ENCODE measurements at regions not wholly inside any gene's neighbourhood (a gene's known extent, or its start where the extent isn't known, plus 50 kb on each side); places are given as distances from the start of the nearest gene placed in this dataset.
A peak's percentile ranks its signal among the peaks of the same experiment; 100 is the strongest.

- no peak overlapping the region for H2AFZ ChIP-seq (ENCODE audit: low read length)
Observed at GRCh38 chr4:124055336-124055735, 657.2 kb downstream of the ANKRD50 start.

GRCh38 chr4:124055896-124056295 is 656.6 kb downstream of the ANKRD50 start:
- Histone ChIP-seq H2AFZ (ENCODE audit: low read length) (no peak overlapping the region), H3K27ac (ENCODE audit: low read depth, low read length, poor library complexity, severe bottlenecking) (no peak overlapping the region), H3K4me2 (ENCODE audit: low read length) (no peak overlapping the region), H3K9me3 (ENCODE audit: low read length) (0 out of 2 replicates have a peak, but pooled peaks cover 2% of the 10 kb centered on the region), H3K9me2 (ENCODE audit: low read depth, low read length) (no peaks in the 10 kb centered on the region), H3K79me2 (ENCODE audit: insufficient read depth, low read length) (no peaks in the 10 kb centered on the region), H3K4me1 (ENCODE audit: insufficient read depth, low read length, severe bottlenecking) (peaks cover 9% of the 10 kb centered on the region), H3K9ac (ENCODE audit: low read length) (no peak overlapping the region), H3F3A (ENCODE audit: insufficient read depth, low read length) (no peaks in the 10 kb centered on the region), H3K36me3 (ENCODE audit: insufficient read depth, low read length) (no peaks in the 10 kb centered on the region), H3K27me3 (ENCODE audit: insufficient read depth, low read length) (no peaks in the 10 kb centered on the region), H4K20me1 (ENCODE audit: insufficient read depth, low read length) (no peaks in the 10 kb centered on the region), H3K4me3 (ENCODE audit: low read depth, low read length, poor library complexity, severe bottlenecking) (no peak overlapping the region)
- TF ChIP-seq CTCF (IDR thresholded peaks at IDR 0.05; ENCODE audit: low read length): no peak

More at GRCh38 chr4:124055336-124055735, 657.2 kb downstream of the ANKRD50 start:
- Histone ChIP-seq H3K9me3 (ENCODE audit: low read length) (0 out of 2 replicates have a peak, but pooled peaks cover 2% of the 10 kb centered on the region), H4K20me1 (ENCODE audit: insufficient read depth, low read length) (no peaks in the 10 kb centered on the region), H3K36me3 (ENCODE audit: insufficient read depth, low read length) (no peaks in the 10 kb centered on the region), H3F3A (ENCODE audit: insufficient read depth, low read length) (no peaks in the 10 kb centered on the region), H3K4me3 (ENCODE audit: low read depth, low read length, poor library complexity, severe bottlenecking) (no peak overlapping the region), H3K9ac (ENCODE audit: low read length) (no peak overlapping the region), H3K4me1 (ENCODE audit: insufficient read depth, low read length, severe bottlenecking) (peaks cover 4% of the 10 kb centered on the region), H3K9me2 (ENCODE audit: low read depth, low read length) (no peaks in the 10 kb centered on the region), H3K27me3 (ENCODE audit: insufficient read depth, low read length) (no peaks in the 10 kb centered on the region), H3K4me2 (ENCODE audit: low read length) (no peak overlapping the region), H3K79me2 (ENCODE audit: insufficient read depth, low read length) (no peaks in the 10 kb centered on the region), H3K27ac (ENCODE audit: low read depth, low read length, poor library complexity, severe bottlenecking) (no peak overlapping the region)
- TF ChIP-seq CTCF (IDR thresholded peaks at IDR 0.05; ENCODE audit: low read length) (no peak), EZH2 (IDR thresholded peaks at IDR 0.05; ENCODE audit: borderline replicate concordance, low read length) (no peak)

GRCh38 chr4:124060261-124060918 is 652.1 kb downstream of the ANKRD50 start:
- no peaks in the 10 kb centered on the region for H3K36me3 ChIP-seq (ENCODE audit: insufficient read depth, low read length)
- no peaks in the 10 kb centered on the region for H3F3A ChIP-seq (ENCODE audit: insufficient read depth, low read length)
- no peak overlapping the region for H3K9ac ChIP-seq (ENCODE audit: low read length)
- H3K27me3 ChIP-seq (ENCODE audit: insufficient read depth, low read length): no peaks in the 10 kb centered on the region
- no peaks in the 10 kb centered on the region for H3K79me2 ChIP-seq (ENCODE audit: insufficient read depth, low read length)
- no peak for TF ChIP-seq EZH2 (IDR thresholded peaks at IDR 0.05; ENCODE audit: borderline replicate concordance, low read length)
- no peak for TF ChIP-seq CTCF (IDR thresholded peaks at IDR 0.05; ENCODE audit: low read length)
- no peak overlapping the region for H3K4me3 ChIP-seq (ENCODE audit: low read depth, low read length, poor library complexity, severe bottlenecking)
- H3K9me3 ChIP-seq (ENCODE audit: low read length): 0 out of 2 replicates have a peak, but pooled peaks cover 2% of the 10 kb centered on the region
- peak overlapping the region; percentile 0; the same call in 1 of the 2 replicates for H2AFZ ChIP-seq (ENCODE audit: low read length)
- H4K20me1 ChIP-seq (ENCODE audit: insufficient read depth, low read length): no peaks in the 10 kb centered on the region
- no peaks in the 10 kb centered on the region for H3K9me2 ChIP-seq (ENCODE audit: low read depth, low read length)
- peaks cover 12% of the 10 kb centered on the region for H3K4me1 ChIP-seq (ENCODE audit: insufficient read depth, low read length, severe bottlenecking)
- H3K4me2 ChIP-seq (ENCODE audit: low read length): 0 out of 2 replicates have a peak overlapping the region, but pooled peaks have one; percentile 0
- no peak overlapping the region for H3K27ac ChIP-seq (ENCODE audit: low read depth, low read length, poor library complexity, severe bottlenecking)
